ENCODE measurements at regions not wholly inside any gene's neighbourhood (a gene's known extent, or its start where the extent isn't known, plus 50 kb on each side); places are given as distances from the start of the nearest gene placed in this dataset.

- DNase-seq, result no peak
Measured at GRCh38 chr5:104199771-104200170, 637.2 kb upstream of the NUDT12 start.

GRCh38 chr5:104198156-104198555, 635.6 kb upstream of the NUDT12 start:
- no peak for DNase-seq

GRCh38 chr5:104189909-104190308, 627.3 kb upstream of the NUDT12 start:
- DNase-seq, result no peak

- DNase-seq, result no peak
Measured at GRCh38 chr5:104189031-104189430, 626.4 kb upstream of the NUDT12 start.

GRCh38 chr5:104187656-104188055, 625.1 kb upstream of the NUDT12 start:
- DNase-seq, result no peak

- no peak for DNase-seq
Measured at GRCh38 chr5:104186510-104186909, 623.9 kb upstream of the NUDT12 start.

GRCh38 chr5:104186100-104186499, 623.5 kb upstream of the NUDT12 start:
- DNase-seq, result no peak

- DNase-seq, result no peak
Measured at GRCh38 chr5:104184264-104184663, 621.7 kb upstream of the NUDT12 start.

- DNase-seq, result no peak
Measured at GRCh38 chr5:104178829-104179456, 616.4 kb upstream of the NUDT12 start.

- no peak for DNase-seq
Measured at GRCh38 chr5:104178066-104178465, 615.5 kb upstream of the NUDT12 start.

GRCh38 chr5:104177651-104178050, 615.1 kb upstream of the NUDT12 start:
- DNase-seq, result no peak

GRCh38 chr5:104172976-104173375, 610.4 kb upstream of the NUDT12 start:
- DNase-seq, result no peak

GRCh38 chr5:104171958-104172690, 609.5 kb upstream of the NUDT12 start:
- DNase-seq, result no peak

- no peak for DNase-seq
Measured at GRCh38 chr5:104170926-104171325, 608.3 kb upstream of the NUDT12 start.

GRCh38 chr5:104146652-104147051, 584.1 kb upstream of the NUDT12 start:
- DNase-seq, result peak; percentile 3

- DNase-seq, result no peak
Measured at GRCh38 chr5:104139840-104140239, 577.3 kb upstream of the NUDT12 start.

- no peak for DNase-seq
Measured at GRCh38 chr5:104130320-104130719, 567.7 kb upstream of the NUDT12 start.

GRCh38 chr5:104128348-104128747, 565.8 kb upstream of the NUDT12 start:
- DNase-seq, result no peak

- no peak for DNase-seq
Measured at GRCh38 chr5:104126980-104127379, 564.4 kb upstream of the NUDT12 start.

- DNase-seq, result no peak
Measured at GRCh38 chr5:104119529-104119928, 556.9 kb upstream of the NUDT12 start.

- DNase-seq, result no peak
Measured at GRCh38 chr5:104111632-104112031, 549.0 kb upstream of the NUDT12 start.

- DNase-seq, result no peak
Measured at GRCh38 chr5:104096451-104096850, 533.9 kb upstream of the NUDT12 start.

GRCh38 chr5:104095527-104095926, 532.9 kb upstream of the NUDT12 start:
- DNase-seq, result no peak

GRCh38 chr5:104088876-104089778, 526.5 kb upstream of the NUDT12 start:
- DNase-seq, result no peak

Measured in retina (tissue), 1 donor.